ENCODE measurements at regions not wholly inside any gene's neighbourhood (a gene's known extent, or its start where the extent isn't known, plus 50 kb on each side); places are given as distances from the start of the nearest gene placed in this dataset.
"Not testable (repeated sequence)": the region's sequence is repeated elsewhere in the genome, so short reads cannot be mapped to it uniquely, and the experiment has no call there.

DNA sequence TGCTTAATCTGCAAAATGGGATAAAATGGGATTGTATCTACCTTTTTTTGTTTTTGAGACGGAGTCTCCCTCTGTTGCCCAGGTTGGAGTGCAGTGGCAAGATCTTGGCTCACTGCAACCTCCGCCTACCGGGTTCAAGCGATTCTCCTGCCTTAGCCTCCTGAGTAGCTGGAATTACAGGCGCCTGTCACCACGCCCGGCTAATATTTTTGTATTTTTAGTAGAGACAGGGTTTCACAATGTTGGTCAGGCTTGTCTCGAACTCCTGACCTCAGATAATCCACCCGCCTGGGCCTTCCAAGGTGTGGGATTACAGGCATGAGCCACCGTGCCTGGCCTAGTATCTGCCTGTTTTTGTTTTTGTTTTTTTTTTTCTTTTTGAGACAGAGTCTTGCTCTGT is 55.9 kb upstream of the ZNF217 start:
- peak overlapping the region in 1 of 2 donors; percentile 59 for H3K27ac Mint-ChIP-seq
- not testable (repeated sequence) for H3K4me3 Mint-ChIP-seq; H3K9me3 Mint-ChIP-seq; ATAC-seq (replicated peaks); H3K27me3 Mint-ChIP-seq; DNase-seq; H3K36me3 Mint-ChIP-seq (ENCODE audit: insufficient read depth)
- peaks cover 14 to 18% of the 10 kb centered on the region in 2 donors for H3K4me1 Mint-ChIP-seq (ENCODE audit: low read depth in 2 of 2)

DNA sequence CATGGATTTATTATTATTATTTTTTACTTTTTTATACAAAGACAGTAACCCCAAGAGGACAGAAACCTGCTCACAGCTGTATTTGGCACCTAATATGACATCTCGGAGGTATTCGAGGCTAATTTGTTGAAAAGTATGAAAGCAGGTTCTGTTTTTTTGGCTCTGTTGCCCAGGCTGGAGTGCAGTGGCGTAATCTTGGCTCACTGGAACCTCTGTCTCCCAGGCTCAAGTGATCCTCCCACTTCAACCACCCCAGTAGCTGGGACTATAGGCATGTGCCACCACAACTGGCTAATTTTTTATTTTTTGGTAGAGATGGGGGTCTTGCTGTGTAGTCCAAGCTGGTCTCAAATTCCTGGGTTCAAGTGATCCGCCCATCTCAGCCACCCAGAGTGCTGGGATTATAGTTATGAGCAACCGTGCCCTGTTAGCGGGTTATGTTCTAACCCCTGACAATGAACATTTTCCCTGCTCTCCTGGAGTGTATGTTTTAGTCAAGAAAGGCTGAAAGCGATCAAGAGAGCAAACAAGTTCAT is 53.7 kb upstream of the ZNF217 start:
- Mint-ChIP-seq H3K27me3 (no peaks in the 10 kb centered on the region), H3K4me1 (ENCODE audit: low read depth in 2 of 2) (peaks cover 17 to 18% of the 10 kb centered on the region in 2 donors), H3K27ac (no peak overlapping the region), H3K9me3 (no peaks in the 10 kb centered on the region), H3K36me3 (ENCODE audit: insufficient read depth) (peaks cover 3% of the 10 kb centered on the region), H3K4me3 (no peak overlapping the region)
- ATAC-seq (replicated peaks) (no peak), DNase-seq (no peak)

DNA sequence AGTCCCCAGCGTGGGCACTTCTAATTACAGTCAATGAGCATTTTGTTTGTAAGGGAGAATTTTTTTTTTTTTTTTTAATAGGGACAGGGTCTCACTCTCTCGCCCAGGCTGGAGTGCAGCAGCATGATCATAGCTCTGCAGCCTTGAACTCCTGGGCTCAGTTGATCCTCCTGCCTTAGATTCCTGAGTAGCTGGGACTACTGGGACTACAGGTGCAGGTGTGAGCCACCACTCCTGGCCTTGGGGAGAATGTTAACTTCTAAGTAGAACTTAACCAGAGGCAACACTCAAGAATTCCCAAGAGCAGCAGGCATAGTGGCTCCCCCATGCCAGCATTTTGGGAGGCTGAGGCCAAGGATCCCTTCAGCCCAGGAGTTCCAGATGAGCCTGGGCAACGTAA is 52.9 kb upstream of the ZNF217 start:
- H3K9me3 Mint-ChIP-seq = no peaks in the 10 kb centered on the region
- no peak overlapping the region for H3K27ac Mint-ChIP-seq
- no peak overlapping the region for H3K4me3 Mint-ChIP-seq
- peaks cover 3% of the 10 kb centered on the region for H3K36me3 Mint-ChIP-seq (ENCODE audit: insufficient read depth)
- no peaks in the 10 kb centered on the region for H3K27me3 Mint-ChIP-seq
- ATAC-seq (replicated peaks) (no peak), DNase-seq (no peak)
- H3K4me1 Mint-ChIP-seq (ENCODE audit: low read depth in 2 of 2) = peaks cover 16 to 18% of the 10 kb centered on the region in 2 donors

DNA sequence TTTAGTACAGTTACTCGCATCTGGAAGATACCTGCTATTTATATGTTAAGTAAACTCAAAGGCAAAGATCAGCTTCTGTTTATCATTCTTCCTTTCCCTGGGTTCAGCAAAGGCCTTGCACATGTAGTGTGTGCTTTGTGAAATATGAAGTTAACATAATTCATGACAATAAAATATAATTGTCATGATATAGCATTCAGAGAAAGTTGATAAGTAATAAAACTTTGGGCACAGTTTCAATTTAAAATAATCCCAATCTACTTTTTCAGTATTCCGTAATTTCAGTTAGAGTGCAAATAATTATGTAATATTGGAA is 51.9 kb upstream of the ZNF217 start:
- no peaks in the 10 kb centered on the region for H3K9me3 Mint-ChIP-seq
- peaks cover 20 to 23% of the 10 kb centered on the region in 2 donors for H3K4me1 Mint-ChIP-seq (ENCODE audit: low read depth in 2 of 2)
- H3K27ac Mint-ChIP-seq = no peak overlapping the region
- DNase-seq = no peak
- no peaks in the 10 kb centered on the region for H3K27me3 Mint-ChIP-seq
- no peak for ATAC-seq (replicated peaks)
- no peak overlapping the region for H3K4me3 Mint-ChIP-seq
- H3K36me3 Mint-ChIP-seq (ENCODE audit: insufficient read depth) = peaks cover 7% of the 10 kb centered on the region

DNA sequence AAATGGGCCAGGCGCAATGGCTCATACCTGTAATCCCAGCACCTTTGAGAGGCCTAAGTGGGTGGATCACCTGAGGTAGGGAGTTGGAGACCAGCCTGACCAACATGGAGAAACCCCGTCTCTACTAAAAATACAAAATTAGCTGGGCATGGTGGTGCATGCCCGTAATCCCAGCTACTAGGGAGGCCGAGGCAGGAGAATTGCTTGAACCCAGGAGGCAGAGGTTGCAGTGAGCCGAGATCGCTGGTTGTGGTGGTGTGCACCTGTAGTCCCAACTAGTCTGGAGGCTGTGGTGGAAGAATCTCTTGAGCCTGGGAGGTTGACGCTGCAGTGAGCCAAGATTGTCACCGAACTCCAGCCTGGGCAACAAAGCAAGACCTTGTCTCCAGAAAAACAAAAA is 50.5 kb upstream of the ZNF217 start:
- not testable (repeated sequence) for H3K36me3 Mint-ChIP-seq (ENCODE audit: insufficient read depth); DNase-seq; H3K27me3 Mint-ChIP-seq; H3K9me3 Mint-ChIP-seq; H3K4me3 Mint-ChIP-seq; ATAC-seq (replicated peaks)
- peaks cover 20 to 23% of the 10 kb centered on the region in 2 donors for H3K4me1 Mint-ChIP-seq (ENCODE audit: low read depth in 2 of 2)
- H3K27ac Mint-ChIP-seq = peak overlapping the region in 1 of 2 donors; percentile 93
